Coronary artery (tissue), 2 donors: ENCODE measurements at regions not wholly inside any gene's neighbourhood (a gene's known extent, or its start where the extent isn't known, plus 50 kb on each side); places are given as distances from the start of the nearest gene placed in this dataset.

Experiments used
- DNase-seq: peaks from one replicate; pipeline ENCODE4 v3.0.0-alpha.2; 2017; ENCODE audit warnings: low spot score
- H3K27ac ChIP-seq, 2 donors: fragments of 200-600 bp; sonication (generic); one replicate each; pipeline ENCODE4 v1.5.1; 2016 to 2019
- H3K4me3 ChIP-seq: fragments of 200-600 bp; sonication (generic); 2 replicates; pipeline ENCODE4 v1.5.1; 2016; ENCODE audit warnings: mild to moderate bottlenecking, moderate library complexity
- TF ChIP-seq, protein P1 (sequence below): fragments of 200-600 bp; sonication (generic); IDR thresholded peaks from one replicate; pipeline ENCODE4 v1.5.1; 2019; ENCODE audit warnings: antibody characterized with exemption

DNA sequence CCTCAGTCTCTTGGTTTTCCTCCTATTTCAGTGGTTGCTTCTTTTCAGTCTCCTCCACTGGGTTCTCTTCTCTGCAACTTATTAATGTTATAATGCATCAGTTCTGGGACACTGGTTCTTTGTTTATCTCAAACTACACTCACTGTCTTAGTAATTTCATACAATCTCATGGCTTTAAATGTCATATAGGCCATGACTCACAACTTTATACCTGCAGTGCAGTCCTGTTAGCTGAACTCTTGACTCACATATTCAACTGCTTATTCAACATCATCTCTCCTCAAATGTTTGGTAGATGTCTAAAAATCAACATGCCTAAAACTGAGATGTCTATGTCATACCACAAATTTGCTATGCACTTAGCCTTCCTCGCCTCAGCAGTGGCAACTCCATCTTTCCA lies 101.2 kb upstream of the PALS2 start:
- TF ChIP-seq, protein P1, sequence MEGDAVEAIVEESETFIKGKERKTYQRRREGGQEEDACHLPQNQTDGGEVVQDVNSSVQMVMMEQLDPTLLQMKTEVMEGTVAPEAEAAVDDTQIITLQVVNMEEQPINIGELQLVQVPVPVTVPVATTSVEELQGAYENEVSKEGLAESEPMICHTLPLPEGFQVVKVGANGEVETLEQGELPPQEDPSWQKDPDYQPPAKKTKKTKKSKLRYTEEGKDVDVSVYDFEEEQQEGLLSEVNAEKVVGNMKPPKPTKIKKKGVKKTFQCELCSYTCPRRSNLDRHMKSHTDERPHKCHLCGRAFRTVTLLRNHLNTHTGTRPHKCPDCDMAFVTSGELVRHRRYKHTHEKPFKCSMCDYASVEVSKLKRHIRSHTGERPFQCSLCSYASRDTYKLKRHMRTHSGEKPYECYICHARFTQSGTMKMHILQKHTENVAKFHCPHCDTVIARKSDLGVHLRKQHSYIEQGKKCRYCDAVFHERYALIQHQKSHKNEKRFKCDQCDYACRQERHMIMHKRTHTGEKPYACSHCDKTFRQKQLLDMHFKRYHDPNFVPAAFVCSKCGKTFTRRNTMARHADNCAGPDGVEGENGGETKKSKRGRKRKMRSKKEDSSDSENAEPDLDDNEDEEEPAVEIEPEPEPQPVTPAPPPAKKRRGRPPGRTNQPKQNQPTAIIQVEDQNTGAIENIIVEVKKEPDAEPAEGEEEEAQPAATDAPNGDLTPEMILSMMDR: no peak
- no peak for DNase-seq
- Histone ChIP-seq H3K27ac (no peak overlapping the region), H3K4me3 (no peak overlapping the region)

DNA sequence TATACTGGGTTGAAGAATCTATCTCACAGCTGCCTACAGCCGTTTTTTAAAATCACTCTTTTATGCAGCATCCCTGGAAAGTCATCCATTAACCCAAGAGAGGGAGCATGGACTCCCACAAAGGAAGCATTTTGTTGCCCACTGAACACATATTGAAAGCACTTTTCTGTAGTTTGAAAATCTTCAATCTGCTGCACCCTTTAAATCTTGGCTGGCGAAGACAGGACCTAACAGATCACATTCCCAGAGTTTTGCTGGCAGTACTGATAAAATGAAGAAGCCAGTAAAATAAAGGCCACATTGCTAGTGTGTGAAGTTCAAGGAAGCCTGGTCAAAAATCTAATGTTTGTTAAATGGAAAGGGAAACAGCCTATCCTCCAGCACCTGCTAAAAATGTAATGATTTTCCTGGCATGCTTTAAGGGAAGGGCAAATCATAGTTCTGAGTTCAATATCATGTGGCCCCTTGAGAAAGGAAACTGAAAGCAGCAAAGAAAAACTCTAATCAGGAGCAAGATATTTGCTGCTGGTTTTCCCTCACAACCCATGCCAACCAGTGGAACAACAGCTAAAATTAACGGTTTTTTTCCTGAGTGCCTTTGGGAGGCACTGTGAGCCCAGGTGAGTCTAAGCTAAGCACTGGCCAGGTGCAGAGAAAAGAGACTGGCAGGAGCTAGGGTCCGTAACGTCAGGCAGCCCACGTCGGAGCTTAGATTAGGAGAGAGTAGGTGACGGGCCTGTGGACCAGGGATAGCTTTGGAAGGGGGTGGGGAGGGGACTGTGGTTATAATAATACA lies 97.9 kb upstream of the PALS2 start:
- H3K4me3 ChIP-seq: no peak overlapping the region
- no peak for DNase-seq

GRCh38 chr7:24476227-24476626 lies 97.0 kb upstream of the PALS2 start:
- Histone ChIP-seq H3K4me3 (peak overlapping the region; percentile 18), H3K27ac (peak overlapping the region; percentile 65 to 76)
- no peak for DNase-seq
- TF ChIP-seq, protein P1: no peak

More for the DNA sequence above, 97.9 kb upstream of the PALS2 start:
- H3K27ac ChIP-seq: peak overlapping the region in 1 of 2 donors; percentile 76
- TF ChIP-seq, protein P1: no peak

DNA sequence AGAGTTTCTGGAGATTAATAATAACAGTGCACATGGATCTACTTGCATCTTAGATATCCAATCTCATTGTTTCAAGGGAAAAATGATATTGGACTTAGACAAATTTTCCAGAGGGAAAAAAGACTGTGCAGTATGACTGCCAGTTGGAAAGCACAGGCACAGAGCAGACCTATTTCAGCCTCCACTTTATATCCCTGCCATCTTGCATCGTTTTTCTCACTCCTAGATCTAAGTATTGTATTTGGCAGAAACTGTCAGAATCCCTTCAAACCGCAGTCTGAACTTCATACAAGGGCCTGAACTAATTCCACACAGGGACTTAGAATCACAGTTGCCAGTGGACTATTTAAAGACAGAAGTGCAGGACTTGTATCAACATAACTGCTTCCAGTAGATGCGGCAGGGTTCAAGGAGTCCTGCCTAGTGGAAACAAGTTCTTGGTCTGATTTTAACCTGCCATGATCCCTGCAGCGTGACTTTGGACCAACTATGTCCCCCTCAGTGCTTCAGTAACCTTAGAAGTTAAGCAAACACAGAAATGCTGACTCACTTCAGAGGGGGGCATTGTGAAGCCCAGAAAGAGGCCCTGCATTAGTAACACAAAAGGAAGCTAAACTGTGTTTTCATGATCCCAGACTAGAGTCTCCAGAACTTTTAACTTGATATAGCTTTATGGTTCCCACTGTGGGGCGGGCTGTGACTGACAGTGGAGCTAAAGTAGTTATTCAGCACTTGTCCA lies 95.7 kb upstream of the PALS2 start:
- TF ChIP-seq, protein P1: no peak
- no peak for DNase-seq
- H3K4me3 ChIP-seq: peak overlapping the region; percentile 18
- H3K27ac ChIP-seq: peak overlapping the region; percentile 65 to 76

GRCh38 chr7:24478137-24478655 lies 95.1 kb upstream of the PALS2 start:
- DNase-seq: no peak
- H3K4me3 ChIP-seq: no peak overlapping the region
- H3K27ac ChIP-seq: peak overlapping the region; percentile 65 to 76
- TF ChIP-seq, protein P1: no peak

- TF ChIP-seq, protein P1: no peak
- DNase-seq: no peak
- Histone ChIP-seq H3K4me3 (no peak overlapping the region), H3K27ac (no peak overlapping the region)
These were observed 92.8 kb upstream of the PALS2 start for GRCh38 chr7:24480501-24480900.
